ENCODE measurements at regions not wholly inside any gene's neighbourhood (a gene's known extent, or its start where the extent isn't known, plus 50 kb on each side); places are given as distances from the start of the nearest gene placed in this dataset.
"Not testable (repeated sequence)": the region's sequence is repeated elsewhere in the genome, so short reads cannot be mapped to it uniquely, and the experiment has no call there.

- H3K4me3 ChIP-seq (ENCODE audit: low read depth, low read length): no peak overlapping the region
- no peak for TF ChIP-seq CTCF (IDR thresholded peaks at IDR 0.05; ENCODE audit: low read depth, low read length)
Measured at GRCh38 chr2:217588266-217588665, 414.5 kb downstream of the TNS1 start.

GRCh38 chr2:217585362-217585761, 417.4 kb downstream of the TNS1 start:
- no peak for TF ChIP-seq CTCF (IDR thresholded peaks at IDR 0.05; ENCODE audit: low read depth, low read length)
- H3K4me3 ChIP-seq (ENCODE audit: low read depth, low read length): no peak overlapping the region

GRCh38 chr2:217580407-217580806, 422.4 kb downstream of the TNS1 start:
- not testable (repeated sequence) for H3K4me3 ChIP-seq (ENCODE audit: low read depth, low read length)

GRCh38 chr2:217573571-217573970, 429.2 kb downstream of the TNS1 start:
- no peak overlapping the region for H3K4me3 ChIP-seq (ENCODE audit: low read depth, low read length)
- TF ChIP-seq CTCF (IDR thresholded peaks at IDR 0.05; ENCODE audit: low read depth, low read length): no peak

- no peak for TF ChIP-seq CTCF (IDR thresholded peaks at IDR 0.05; ENCODE audit: low read depth, low read length)
- H3K4me3 ChIP-seq (ENCODE audit: low read depth, low read length): no peak overlapping the region
Measured at GRCh38 chr2:217570394-217570793, 432.4 kb downstream of the TNS1 start.

- H3K4me3 ChIP-seq (ENCODE audit: low read depth, low read length): no peak overlapping the region
- TF ChIP-seq CTCF (IDR thresholded peaks at IDR 0.05; ENCODE audit: low read depth, low read length): no peak
Measured at GRCh38 chr2:217568289-217568971, 434.4 kb downstream of the TNS1 start.

GRCh38 chr2:217563565-217563964, 439.2 kb downstream of the TNS1 start:
- H3K4me3 ChIP-seq (ENCODE audit: low read depth, low read length): no peak overlapping the region
- TF ChIP-seq CTCF (IDR thresholded peaks at IDR 0.05; ENCODE audit: low read depth, low read length): no peak

- no peak for TF ChIP-seq CTCF (IDR thresholded peaks at IDR 0.05; ENCODE audit: low read depth, low read length)
- H3K4me3 ChIP-seq (ENCODE audit: low read depth, low read length): no peak overlapping the region
Measured at GRCh38 chr2:217562871-217563480, 439.8 kb downstream of the TNS1 start.

All from WI38 (cell line).